HG03432 (cell line): ENCODE measurements at regions not wholly inside any gene's neighbourhood (a gene's known extent, or its start where the extent isn't known, plus 50 kb on each side); places are given as distances from the start of the nearest gene placed in this dataset.
A peak's percentile ranks its signal among the peaks of the same experiment; 100 is the strongest.

Experiments
- ATAC-seq: cut with Tn5 transposase; IDR thresholded peaks from one replicate; pipeline ENCODE4 v1.9.1; 2021; ENCODE audit warnings: mild to moderate bottlenecking, moderate library complexity; ENCODE audit not compliant: unreplicated experiment

GRCh38 chr11:103622296-103622695 is 414.1 kb upstream of the DDI1 start:
- no peak for ATAC-seq

GRCh38 chr11:103623933-103624332 is 412.5 kb upstream of the DDI1 start:
- ATAC-seq, result peak; percentile 68

- ATAC-seq, result no peak
Observed at GRCh38 chr11:103624708-103625623, 411.5 kb upstream of the DDI1 start.

GRCh38 chr11:103625624-103625965 is 410.8 kb upstream of the DDI1 start:
- ATAC-seq, result no peak

GRCh38 chr11:103628121-103628520 is 408.3 kb upstream of the DDI1 start:
- ATAC-seq, result no peak

GRCh38 chr11:103631841-103632240 is 404.6 kb upstream of the DDI1 start:
- ATAC-seq, result no peak

- ATAC-seq, result no peak
Observed at GRCh38 chr11:103633068-103633788, 403.2 kb upstream of the DDI1 start.

GRCh38 chr11:103633819-103634590 is 402.4 kb upstream of the DDI1 start:
- no peak for ATAC-seq

GRCh38 chr11:103636232-103636631 is 400.2 kb upstream of the DDI1 start:
- ATAC-seq, result no peak

- no peak for ATAC-seq
Observed at GRCh38 chr11:103637295-103637694, 399.1 kb upstream of the DDI1 start.

- ATAC-seq, result no peak
Observed at GRCh38 chr11:103637831-103638230, 398.6 kb upstream of the DDI1 start.

- ATAC-seq, result no peak
Observed at GRCh38 chr11:103644676-103645075, 391.8 kb upstream of the DDI1 start.

- ATAC-seq, result no peak
Observed at GRCh38 chr11:103648054-103648453, 388.4 kb upstream of the DDI1 start.

- no peak for ATAC-seq
Observed at GRCh38 chr11:103648670-103649400, 387.6 kb upstream of the DDI1 start.

GRCh38 chr11:103649401-103649895 is 387.0 kb upstream of the DDI1 start:
- ATAC-seq, result no peak

GRCh38 chr11:103650330-103650729 is 386.1 kb upstream of the DDI1 start:
- no peak for ATAC-seq

- no peak for ATAC-seq
Observed at GRCh38 chr11:103651341-103651998, 385.0 kb upstream of the DDI1 start.

GRCh38 chr11:103652013-103652412 is 384.4 kb upstream of the DDI1 start:
- ATAC-seq, result no peak

- no peak for ATAC-seq
Observed at GRCh38 chr11:103656382-103656781, 380.1 kb upstream of the DDI1 start.

GRCh38 chr11:103659206-103659618 is 377.2 kb upstream of the DDI1 start:
- no peak for ATAC-seq
